GM12878 (cell line): ENCODE measurements at regions not wholly inside any gene's neighbourhood (a gene's known extent, or its start where the extent isn't known, plus 50 kb on each side); places are given as distances from the start of the nearest gene placed in this dataset.

Experiments
- ATF3 ChIP-seq: IDR thresholded peaks from 2 replicates; pipeline ENCODE4 v1.6.1; 2011; ENCODE audit warnings: low read depth, mild to moderate bottlenecking, low read length, moderate library complexity, borderline replicate concordance; ENCODE audit errors: extremely low read depth
- BMI1 ChIP-seq: fragments of 450-650 bp; IDR thresholded peaks from 2 replicates; pipeline ENCODE4 v1.6.1; 2016; ENCODE audit warnings: mild to moderate bottlenecking, moderate library complexity, borderline replicate concordance
- CBFB ChIP-seq: IDR thresholded peaks from 2 replicates; pipeline ENCODE4 v1.6.1; 2016; ENCODE audit warnings: antibody characterized with exemption, low read depth
- CHD1 ChIP-seq: IDR thresholded peaks from 2 replicates; pipeline ENCODE4 v1.6.1; 2012; ENCODE audit warnings: low read depth, low read length, improper control_type of control experiment
- EED ChIP-seq: sonication (generic); IDR thresholded peaks from 2 replicates; pipeline ENCODE4 v1.6.1; 2016; ENCODE audit warnings: antibody characterized with exemption, low read depth
- FOS ChIP-seq: IDR thresholded peaks from 3 replicates; pipeline ENCODE4 v1.6.1; 2011; ENCODE audit warnings: borderline replicate concordance; ENCODE audit not compliant: insufficient read length; ENCODE audit errors: extremely low read depth
- HCFC1 ChIP-seq: fragments of 150-350 bp; IDR thresholded peaks from 2 replicates; pipeline ENCODE4 v1.6.1; 2014; ENCODE audit warnings: low read length
- IRF5 ChIP-seq: fragments of 450-650 bp; IDR thresholded peaks from 2 replicates; pipeline ENCODE4 v1.6.1; 2017; ENCODE audit warnings: borderline replicate concordance
- JUNB ChIP-seq: IDR thresholded peaks from 2 replicates; pipeline ENCODE4 v1.6.1; 2016; ENCODE audit warnings: antibody characterized with exemption, mild to moderate bottlenecking
- MTA2 ChIP-seq: fragments of 450-650 bp; IDR thresholded peaks from 2 replicates; pipeline ENCODE4 v1.6.1; 2016; ENCODE audit warnings: low read depth, mild to moderate bottlenecking, moderate library complexity
- MYB ChIP-seq: fragments of 150-350 bp; IDR thresholded peaks from 2 replicates; pipeline ENCODE4 v1.6.1; 2014; ENCODE audit warnings: mild to moderate bottlenecking, low read depth, low read length, borderline replicate concordance
- NFXL1 ChIP-seq: fragments of 450-650 bp; IDR thresholded peaks from 2 replicates; pipeline ENCODE4 v1.6.1; 2017; ENCODE audit warnings: antibody characterized with exemption, mild to moderate bottlenecking, borderline replicate concordance
- NFYB ChIP-seq: IDR thresholded peaks from 2 replicates; pipeline ENCODE4 v1.6.1; 2011; ENCODE audit warnings: low read depth, mild to moderate bottlenecking, low read length, improper control_type of control experiment, moderate library complexity; ENCODE audit not compliant: insufficient read depth
- NKRF ChIP-seq: fragments of 450-650 bp; conservative IDR thresholded peaks from 2 replicates; pipeline ENCODE4 v1.6.1; 2017; ENCODE audit warnings: mild to moderate bottlenecking, moderate library complexity
- PAX8 ChIP-seq: fragments of 450-650 bp; IDR thresholded peaks from 2 replicates; pipeline ENCODE4 v1.6.1; 2017; ENCODE audit warnings: mild to moderate bottlenecking, moderate library complexity
- PKNOX1 ChIP-seq: fragments of 450-650 bp; IDR thresholded peaks from 2 replicates; pipeline ENCODE4 v1.6.1; 2016; ENCODE audit warnings: mild to moderate bottlenecking
- POLR2AphosphoS5 ChIP-seq: IDR thresholded peaks from 2 replicates; pipeline ENCODE4 v1.6.1; 2011; ENCODE audit warnings: mild to moderate bottlenecking, low read length, inconsistent platforms
- RAD21 ChIP-seq: IDR thresholded peaks from 2 replicates; pipeline ENCODE4 v1.6.1; 2011; ENCODE audit warnings: mild to moderate bottlenecking, low read depth, low read length, moderate library complexity; ENCODE audit not compliant: insufficient read depth
- RB1 ChIP-seq: fragments of 450-650 bp; formaldehyde crosslinking; IDR thresholded peaks from 2 replicates; pipeline ENCODE4 v1.6.1; 2017; ENCODE audit warnings: mild to moderate bottlenecking, borderline replicate concordance
- RELA ChIP-seq: fragments of 450-650 bp; IDR thresholded peaks from 2 replicates; pipeline ENCODE4 v1.8.0; 2014; ENCODE audit warnings: borderline replicate concordance; ENCODE audit not compliant: partially characterized antibody
- SIX5 ChIP-seq: IDR thresholded peaks from 2 replicates; pipeline ENCODE4 v1.6.1; 2011; ENCODE audit warnings: mild to moderate bottlenecking, low read depth, low read length, moderate library complexity; ENCODE audit not compliant: severe bottlenecking
- SREBF2 ChIP-seq: IDR thresholded peaks from 2 replicates; pipeline ENCODE4 v1.6.1; 2012; ENCODE audit warnings: mild to moderate bottlenecking, low read length
- STAT3 ChIP-seq: IDR thresholded peaks from 2 replicates; pipeline ENCODE4 v1.6.1; 2011; ENCODE audit warnings: low read depth, low read length, improper control_type of control experiment
- SUZ12 ChIP-seq: fragments of 200-600 bp; sonication (generic); IDR thresholded peaks from one replicate; pipeline ENCODE4 v1.6.1; 2018; ENCODE audit warnings: antibody characterized with exemption, mild to moderate bottlenecking; ENCODE audit not compliant: unreplicated experiment
- TCF3 ChIP-seq: IDR thresholded peaks from 2 replicates; pipeline ENCODE4 v1.6.1; 2012; ENCODE audit warnings: low read depth, mild to moderate bottlenecking, low read length, borderline replicate concordance; ENCODE audit not compliant: insufficient read depth
- USF2 ChIP-seq: IDR thresholded peaks from 2 replicates; pipeline ENCODE4 v1.6.1; 2011; ENCODE audit warnings: low read depth, low read length, improper control_type of control experiment, borderline replicate concordance
- YBX1 ChIP-seq: fragments of 450-650 bp; IDR thresholded peaks from 2 replicates; pipeline ENCODE4 v1.6.1; 2016; ENCODE audit warnings: antibody characterized with exemption
- YY1 ChIP-seq: IDR thresholded peaks from 2 replicates; pipeline ENCODE4 v1.6.1; 2011; ENCODE audit warnings: low read depth, mild to moderate bottlenecking, low read length
- ZBED1 ChIP-seq: IDR thresholded peaks from 2 replicates; pipeline ENCODE4 v1.6.1; 2016; ENCODE audit warnings: borderline replicate concordance
- ZNF622 ChIP-seq: fragments of 450-650 bp; IDR thresholded peaks from 2 replicates; pipeline ENCODE4 v1.6.1; 2017; ENCODE audit warnings: mild to moderate bottlenecking, inconsistent platforms

GRCh38 chr17:72588961-72589360 lies 468.1 kb downstream of the SOX9 start (continued):
- TF ChIP-seq IRF5 (no peak), YBX1 (no peak), USF2 (no peak), NFYB (no peak), BMI1 (no peak), MTA2 (peak; percentile 50), CHD1 (no peak), PAX8 (no peak), NKRF (peak; percentile 64), CBFB (no peak), TCF3 (0 out of 2 replicates have a peak, but pooled peaks have one; percentile 31), ATF3 (no peak), PKNOX1 (no peak), JUNB (no peak), FOS (no peak), SREBF2 (no peak), EED (no peak), YY1 (no peak), ZBED1 (no peak), HCFC1 (no peak), ZNF622 (no peak), POLR2AphosphoS5 (no peak), RAD21 (no peak), RELA (no peak), RB1 (no peak), SIX5 (no peak), MYB (no peak), NFXL1 (no peak), SUZ12 (no peak), STAT3 (no peak)
